ENCODE measurements at regions not wholly inside any gene's neighbourhood (a gene's known extent, or its start where the extent isn't known, plus 50 kb on each side); places are given as distances from the start of the nearest gene placed in this dataset.

DNA sequence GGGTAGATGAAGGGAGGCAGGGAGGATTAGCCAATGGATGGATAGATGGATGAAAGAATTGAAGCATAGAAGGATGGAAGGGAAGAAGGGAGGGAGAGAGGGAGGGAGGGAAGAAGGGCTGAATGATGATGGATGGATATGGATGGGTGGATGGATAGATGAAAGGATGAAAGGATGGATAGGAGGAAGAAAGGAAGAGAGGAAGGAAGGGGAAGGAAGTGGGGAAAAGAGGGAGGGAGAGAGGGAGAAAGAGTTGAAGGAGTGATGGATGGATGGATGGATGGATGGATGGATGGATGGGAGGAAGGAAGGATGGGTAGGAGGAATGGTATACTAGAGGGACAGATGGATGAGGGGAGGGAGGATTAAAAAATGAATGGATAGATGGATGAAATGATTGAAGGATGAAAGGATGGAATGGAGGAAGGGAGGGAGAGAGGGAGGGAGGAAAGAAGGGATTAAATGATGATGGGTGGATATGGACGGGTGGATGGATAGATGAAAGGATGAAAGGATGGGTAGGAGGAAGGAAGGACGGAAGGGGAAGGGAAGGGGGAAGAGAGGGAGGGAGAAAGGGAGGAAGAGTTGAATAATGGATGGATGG lies 145.9 kb downstream of the MN1 start:
- TF ChIP-seq, protein P1, sequence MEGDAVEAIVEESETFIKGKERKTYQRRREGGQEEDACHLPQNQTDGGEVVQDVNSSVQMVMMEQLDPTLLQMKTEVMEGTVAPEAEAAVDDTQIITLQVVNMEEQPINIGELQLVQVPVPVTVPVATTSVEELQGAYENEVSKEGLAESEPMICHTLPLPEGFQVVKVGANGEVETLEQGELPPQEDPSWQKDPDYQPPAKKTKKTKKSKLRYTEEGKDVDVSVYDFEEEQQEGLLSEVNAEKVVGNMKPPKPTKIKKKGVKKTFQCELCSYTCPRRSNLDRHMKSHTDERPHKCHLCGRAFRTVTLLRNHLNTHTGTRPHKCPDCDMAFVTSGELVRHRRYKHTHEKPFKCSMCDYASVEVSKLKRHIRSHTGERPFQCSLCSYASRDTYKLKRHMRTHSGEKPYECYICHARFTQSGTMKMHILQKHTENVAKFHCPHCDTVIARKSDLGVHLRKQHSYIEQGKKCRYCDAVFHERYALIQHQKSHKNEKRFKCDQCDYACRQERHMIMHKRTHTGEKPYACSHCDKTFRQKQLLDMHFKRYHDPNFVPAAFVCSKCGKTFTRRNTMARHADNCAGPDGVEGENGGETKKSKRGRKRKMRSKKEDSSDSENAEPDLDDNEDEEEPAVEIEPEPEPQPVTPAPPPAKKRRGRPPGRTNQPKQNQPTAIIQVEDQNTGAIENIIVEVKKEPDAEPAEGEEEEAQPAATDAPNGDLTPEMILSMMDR (IDR thresholded peaks at IDR 0.05) = no peak
- TF ChIP-seq POLR2A (IDR thresholded peaks at IDR 0.05) = no peak
- TF ChIP-seq POLR2AphosphoS5 (IDR thresholded peaks at IDR 0.05) = no peak
- TF ChIP-seq EP300 (IDR thresholded peaks at IDR 0.05) = no peak

All from stomach (tissue), 4 donors.